ENCODE measurements at regions not wholly inside any gene's neighbourhood (a gene's known extent, or its start where the extent isn't known, plus 50 kb on each side); places are given as distances from the start of the nearest gene placed in this dataset.

DNA sequence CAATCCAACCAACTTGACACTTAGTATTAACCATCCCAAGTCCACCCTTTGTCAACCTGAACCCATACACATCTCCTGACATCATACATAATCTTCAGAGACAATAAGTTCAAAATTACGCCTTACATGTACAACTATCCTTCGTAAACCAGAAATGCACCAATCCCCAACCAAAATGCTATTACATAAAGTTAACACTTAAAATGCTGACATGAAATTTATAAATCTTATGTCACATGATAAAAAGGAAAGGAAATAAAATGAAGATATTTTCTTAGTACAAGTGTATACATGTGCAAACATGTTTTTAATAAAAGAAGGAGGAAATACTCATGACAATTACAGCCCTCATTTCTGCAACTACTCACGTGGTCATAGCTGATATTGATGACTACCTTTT, 95.0 kb downstream of the FCRL5 start:
- TF ChIP-seq, protein P1, sequence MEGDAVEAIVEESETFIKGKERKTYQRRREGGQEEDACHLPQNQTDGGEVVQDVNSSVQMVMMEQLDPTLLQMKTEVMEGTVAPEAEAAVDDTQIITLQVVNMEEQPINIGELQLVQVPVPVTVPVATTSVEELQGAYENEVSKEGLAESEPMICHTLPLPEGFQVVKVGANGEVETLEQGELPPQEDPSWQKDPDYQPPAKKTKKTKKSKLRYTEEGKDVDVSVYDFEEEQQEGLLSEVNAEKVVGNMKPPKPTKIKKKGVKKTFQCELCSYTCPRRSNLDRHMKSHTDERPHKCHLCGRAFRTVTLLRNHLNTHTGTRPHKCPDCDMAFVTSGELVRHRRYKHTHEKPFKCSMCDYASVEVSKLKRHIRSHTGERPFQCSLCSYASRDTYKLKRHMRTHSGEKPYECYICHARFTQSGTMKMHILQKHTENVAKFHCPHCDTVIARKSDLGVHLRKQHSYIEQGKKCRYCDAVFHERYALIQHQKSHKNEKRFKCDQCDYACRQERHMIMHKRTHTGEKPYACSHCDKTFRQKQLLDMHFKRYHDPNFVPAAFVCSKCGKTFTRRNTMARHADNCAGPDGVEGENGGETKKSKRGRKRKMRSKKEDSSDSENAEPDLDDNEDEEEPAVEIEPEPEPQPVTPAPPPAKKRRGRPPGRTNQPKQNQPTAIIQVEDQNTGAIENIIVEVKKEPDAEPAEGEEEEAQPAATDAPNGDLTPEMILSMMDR (IDR thresholded peaks at IDR 0.05) = no peak
- no peak for TF ChIP-seq POLR2AphosphoS5 (IDR thresholded peaks at IDR 0.05)
